Esophagus muscularis mucosa (tissue), 3 donors: ENCODE measurements at regions not wholly inside any gene's neighbourhood (a gene's known extent, or its start where the extent isn't known, plus 50 kb on each side); places are given as distances from the start of the nearest gene placed in this dataset.

Source experiments
- CTCF ChIP-seq, 3 experiments: fragments of 200-600 bp in 2 of 3; fragments of 450-650 bp in 1 of 3; sonication (generic) in 2 of 3; IDR thresholded peaks; one replicate each; pipeline ENCODE4 v1.5.1; 2017 to 2019; ENCODE audit warnings: antibody characterized with exemption in 3 of 3, mild to moderate bottlenecking in 2 of 3, moderate library complexity in 1 of 3
- POLR2A ChIP-seq: fragments of 450-650 bp; IDR thresholded peaks from one replicate; pipeline ENCODE4 v1.6.1; 2017; ENCODE audit warnings: antibody characterized with exemption, moderate library complexity, mild to moderate bottlenecking, low read depth
- POLR2AphosphoS5 ChIP-seq, 2 donors: sonication (generic); formaldehyde crosslinking; IDR thresholded peaks; one replicate each; pipeline ENCODE4 v1.6.1; 2017; ENCODE audit warnings: antibody characterized with exemption in 2 of 2

GRCh38 chr20:39785252-39785917 is 823.2 kb downstream of the DHX35 start:
- TF ChIP-seq CTCF (IDR thresholded peaks at IDR 0.05) (no peak), POLR2A (no peak), POLR2AphosphoS5 (IDR thresholded peaks at IDR 0.05) (no peak)
